H1 (cell line): ENCODE measurements at regions not wholly inside any gene's neighbourhood (a gene's known extent, or its start where the extent isn't known, plus 50 kb on each side); places are given as distances from the start of the nearest gene placed in this dataset.

Source experiments
- CTCF ChIA-PET: fragments of 300-600 bp; sonication (Branson Sonifier 250); formaldehyde crosslinking; loops from one replicate; lab custom pipeline; 2021; ENCODE audit not compliant: partially characterized antibody; lab: Charles Lee
- POLR2A ChIA-PET: fragments of 300-600 bp; sonication (Branson Sonifier 250); formaldehyde crosslinking; loops from one replicate; lab custom pipeline; 2021; ENCODE audit warnings: inconsistent platforms; ENCODE audit not compliant: partially characterized antibody; lab: Charles Lee
- DNase-seq, 2 experiments: peaks; one replicate each; pipeline versions ENCODE4 v3.0.0 to v3.0.0-alpha.2; 2010 to 2022; ENCODE audit warnings: low spot score in 2 of 2, low read depth in 1 of 2, mixed read lengths in 1 of 2
- FAIRE-seq: peaks from 2 replicates; lab custom pipeline; 2011; peaks lifted over from hg19 to GRCh38; lab: Jason Lieb, UNC
- H2AFZ ChIP-seq: 2 replicates; pipeline ENCODE4 v1.8.1; 2012; ENCODE audit warnings: low read length, inconsistent platforms
- H2AK5ac ChIP-seq: 2 replicates; pipeline ENCODE4 v1.6.1; 2013; ENCODE audit warnings: low read depth, low read length
- H2BK120ac ChIP-seq: replicated peaks from 2 replicates; pipeline ENCODE3; 2013; ENCODE audit warnings: low read depth, low read length, inconsistent platforms
- H2BK12ac ChIP-seq: 2 replicates; pipeline ENCODE4 v1.6.1; 2013; ENCODE audit warnings: low read depth, low read length
- H2BK15ac ChIP-seq: 2 replicates; pipeline ENCODE4 v1.6.1; 2013; ENCODE audit warnings: low read length
- H2BK20ac ChIP-seq: 2 replicates; pipeline ENCODE4 v1.6.1; 2013; ENCODE audit warnings: low read length
- H2BK5ac ChIP-seq: 2 replicates; pipeline ENCODE4 v1.6.1; 2013; ENCODE audit warnings: low read depth, low read length
- H3K14ac ChIP-seq: 2 replicates; pipeline ENCODE4 v1.6.1; 2013; ENCODE audit warnings: inconsistent platforms; ENCODE audit not compliant: insufficient read length
- H3K18ac ChIP-seq: 2 replicates; pipeline ENCODE4 v1.6.1; 2013; ENCODE audit warnings: low read length; ENCODE audit errors: extremely low read depth
- H3K23ac ChIP-seq: 2 replicates; pipeline ENCODE4 v1.6.1; 2013; ENCODE audit warnings: inconsistent platforms; ENCODE audit not compliant: insufficient read length
- H3K23me2 ChIP-seq: 2 replicates; pipeline ENCODE4 v1.6.1; 2013; ENCODE audit warnings: low read depth, low read length
- H3K27ac ChIP-seq: 2 replicates; pipeline ENCODE4 v1.6.1; 2011; ENCODE audit warnings: low read depth, low read length, inconsistent platforms
- H3K27me3 ChIP-seq, 4 experiments: replicated peaks in 1 of 4; 1 replicate in 1 of 4; 2 replicates in 3 of 4; pipeline versions ENCODE4 v1.6.1 to v1.8.1; 2011 to 2013; ENCODE audit warnings: low read length in 3 of 4, mild to moderate bottlenecking in 3 of 4, inconsistent platforms in 2 of 4, mixed read lengths in 2 of 4, moderate library complexity in 1 of 4; ENCODE audit not compliant: control insufficient read depth in 3 of 4, insufficient read depth in 3 of 4; ENCODE audit errors: extremely low read depth in 1 of 4
- H3K36me3 ChIP-seq, 4 experiments: 2 replicates each; pipeline versions ENCODE4 v1.6.1 to v1.8.1; 2011 to 2013; ENCODE audit warnings: mild to moderate bottlenecking in 4 of 4, low read length in 3 of 4, moderate library complexity in 2 of 4, control low read depth in 1 of 4, inconsistent platforms in 1 of 4; ENCODE audit not compliant: insufficient read depth in 4 of 4, control insufficient read depth in 2 of 4
- H3K4ac ChIP-seq: replicated peaks from 2 replicates; pipeline ENCODE3; 2013; ENCODE audit warnings: low read length, low read depth, mixed read lengths, inconsistent platforms; ENCODE audit not compliant: insufficient read length
- H3K4me1 ChIP-seq, 4 experiments: replicated peaks in 1 of 4; 1 replicate in 1 of 4; 2 replicates in 3 of 4; pipeline versions ENCODE4 v1.6.1 to v1.8.1; 2011 to 2013; ENCODE audit warnings: low read length in 3 of 4, inconsistent platforms in 2 of 4, mixed read lengths in 1 of 4; ENCODE audit not compliant: insufficient read depth in 4 of 4, control insufficient read depth in 3 of 4
- H3K4me2 ChIP-seq, 2 experiments: 2 replicates each; pipeline versions ENCODE4 v1.6.1 to v1.8.1; 2011 to 2013; ENCODE audit warnings: low read depth in 2 of 2, low read length in 2 of 2, control low read depth in 1 of 2, inconsistent platforms in 1 of 2, mild to moderate bottlenecking in 1 of 2; ENCODE audit not compliant: insufficient read depth in 1 of 2
- H3K4me3 ChIP-seq, 4 experiments: fragments of 200-600, 300-600 bp in 1 of 4; sonication (generic), shearing (Covaris generic), sonication (Bioruptor Twin) in 1 of 4; 2 replicates each; pipeline versions ENCODE4 v1.5.1 to v1.8.1; 2011 to 2016; ENCODE audit warnings: low read length in 4 of 4, low read depth in 3 of 4, control low read depth in 2 of 4, inconsistent platforms in 2 of 4, mild to moderate bottlenecking in 2 of 4, mixed read lengths in 1 of 4, moderate library complexity in 1 of 4; ENCODE audit not compliant: insufficient read depth in 2 of 4; ENCODE audit errors: extremely low read depth in 1 of 4
- H3K56ac ChIP-seq: replicated peaks from 2 replicates; pipeline ENCODE3; 2013; ENCODE audit warnings: low read depth, mild to moderate bottlenecking, mixed read lengths, low read length, inconsistent platforms; ENCODE audit not compliant: insufficient read length
- H3K79me1 ChIP-seq: 2 replicates; pipeline ENCODE4 v1.6.1; 2013; ENCODE audit warnings: low read depth, low read length, control low read depth
- H3K79me2 ChIP-seq, 2 experiments: 2 replicates each; pipeline versions ENCODE4 v1.6.1 to v1.8.1; 2012 to 2013; ENCODE audit warnings: low read length in 2 of 2, mild to moderate bottlenecking in 2 of 2, inconsistent platforms in 1 of 2; ENCODE audit not compliant: insufficient read depth in 2 of 2, control insufficient read depth in 1 of 2
- H3K9ac ChIP-seq, 4 experiments: replicated peaks in 1 of 4; 1 replicate in 1 of 4; 2 replicates in 3 of 4; pipeline versions ENCODE4 v1.6.1 to v1.8.1; 2011 to 2013; ENCODE audit warnings: low read depth in 3 of 4, low read length in 3 of 4, control low read depth in 2 of 4, mild to moderate bottlenecking in 2 of 4, moderate library complexity in 2 of 4, inconsistent platforms in 1 of 4; ENCODE audit errors: extremely low read depth in 1 of 4
- H3K9me3 ChIP-seq, 2 experiments: 2 replicates each; pipeline versions ENCODE4 v1.6.1 to v1.8.1; 2012 to 2013; ENCODE audit warnings: mild to moderate bottlenecking in 2 of 2, moderate library complexity in 2 of 2, control low read depth in 1 of 2, inconsistent platforms in 1 of 2, low read depth in 1 of 2, low read length in 1 of 2, mixed read lengths in 1 of 2; ENCODE audit not compliant: insufficient read depth in 2 of 2
- H4K20me1 ChIP-seq, 2 experiments: replicated peaks in 1 of 2; 2 replicates each; pipeline versions ENCODE3 to v1.8.1; 2011 to 2013; ENCODE audit warnings: inconsistent platforms in 2 of 2, low read length in 2 of 2, mild to moderate bottlenecking in 1 of 2; ENCODE audit not compliant: insufficient read depth in 2 of 2, control insufficient read depth in 1 of 2
- H4K5ac ChIP-seq: 2 replicates; pipeline ENCODE4 v1.6.1; 2013; ENCODE audit warnings: low read length, low read depth, mixed read lengths, inconsistent platforms; ENCODE audit not compliant: insufficient read length
- H4K8ac ChIP-seq: 2 replicates; pipeline ENCODE4 v1.8.0; 2013; ENCODE audit warnings: mild to moderate bottlenecking, moderate library complexity, low read length, inconsistent platforms; ENCODE audit not compliant: insufficient read depth; ENCODE audit errors: extremely low read depth
- H4K91ac ChIP-seq: replicated peaks from 2 replicates; pipeline ENCODE3; 2013; ENCODE audit warnings: low read length, mixed read lengths, inconsistent platforms; ENCODE audit not compliant: insufficient read length
- RNF2 ChIP-seq: fragments of 200-900, 300-1000 bp; sonication (generic); IDR thresholded peaks from 2 replicates; pipeline ENCODE4 v1.7.1; 2016; ENCODE audit warnings: borderline replicate concordance, low read depth, mild to moderate bottlenecking, antibody characterized with exemption, low read length; ENCODE audit not compliant: poor library complexity, severe bottlenecking; ENCODE audit errors: missing control alignments
- WGBS, 2 experiments: shearing (Covaris generic) in 1 of 2; methylation state at CpG; one replicate each; pipeline versions ENCODE4 v1.1.6 to v1.1.7; 2013 to 2015; ENCODE audit warnings: low lambda C conversion rate in 2 of 2, mixed read lengths in 2 of 2, inconsistent platforms in 1 of 2, low coverage in 1 of 2, missing lambda C conversion rate in 1 of 2; ENCODE audit not compliant: insufficient replicate concordance in 2 of 2, insufficient coverage in 1 of 2, insufficient read length in 1 of 2; ENCODE audit errors: extremely low coverage in 1 of 2, missing lambda C conversion rate in 1 of 2; 5-methylcytosine and 5-hydroxymethylcytosine counted together

- H3K9me3 ChIP-seq: no peaks in the 10 kb centered on the region
- no peak overlapping the region for H2BK12ac ChIP-seq
- no peaks in the 10 kb centered on the region for H3K4me1 ChIP-seq
- CTCF ChIA-PET: no interaction called here
- no peak overlapping the region for H2AFZ ChIP-seq
- no peaks in the 10 kb centered on the region for H3K27me3 ChIP-seq
- no peak overlapping the region for H3K56ac ChIP-seq
- no peak for TF ChIP-seq RNF2
- no peak overlapping the region for H4K91ac ChIP-seq
- H3K27ac ChIP-seq: no peak overlapping the region
- H2BK15ac ChIP-seq: no peak overlapping the region
- no peaks in the 10 kb centered on the region for H3K79me1 ChIP-seq
- no peak overlapping the region for H2BK20ac ChIP-seq
- no peak for DNase-seq
- H3K36me3 ChIP-seq: no peaks in the 10 kb centered on the region
- H2AK5ac ChIP-seq: no peak overlapping the region
- H4K20me1 ChIP-seq: no peaks in the 10 kb centered on the region
- no peak for FAIRE-seq
- H3K79me2 ChIP-seq: no peaks in the 10 kb centered on the region
- H2BK5ac ChIP-seq: no peak overlapping the region
- H3K4ac ChIP-seq: no peak overlapping the region
- no peak overlapping the region for H2BK120ac ChIP-seq
- no peak overlapping the region for H3K14ac ChIP-seq
- H3K23ac ChIP-seq: no peak overlapping the region
- H3K18ac ChIP-seq: no peak overlapping the region
- POLR2A ChIA-PET: no interaction called here
- H3K9ac ChIP-seq: no peak overlapping the region
- H4K8ac ChIP-seq: no peak overlapping the region
- H3K23me2 ChIP-seq: no peaks in the 10 kb centered on the region
- WGBS, 2 experiments: 94% methylated on average over 2 of the region's 2 CpGs; no CpG with 5 or more reads in 1 of the 2 experiments
- no peak overlapping the region for H3K4me3 ChIP-seq
- H4K5ac ChIP-seq: no peak overlapping the region
- H3K4me2 ChIP-seq: no peak overlapping the region
Observed at GRCh38 chr3:168431491-168431890, 335.8 kb upstream of the GOLIM4 start.
